Spleen (tissue), 11 donors: ENCODE measurements at regions not wholly inside any gene's neighbourhood (a gene's known extent, or its start where the extent isn't known, plus 50 kb on each side); places are given as distances from the start of the nearest gene placed in this dataset.

Experiments
- DNase-seq: peaks from one replicate; pipeline ENCODE4 v3.0.0-alpha.2; 2020
- H3K27ac ChIP-seq, 8 donors: fragments of 200-600 bp; sonication (generic) in 7 of 8; 1 replicate in 4 of 8; 2 replicates in 4 of 8; pipeline versions ENCODE4 v1.5.0 to v1.8.0; 2016 to 2021; ENCODE audit warnings: inconsistent platforms in 4 of 8, mild to moderate bottlenecking in 4 of 8, moderate library complexity in 1 of 8
- H3K27me3 ChIP-seq, 7 donors: fragments of 200-600 bp; sonication (generic) in 6 of 7; replicated peaks in 1 of 7; 1 replicate in 4 of 7; 2 replicates in 3 of 7; pipeline versions ENCODE4 v1.5.0 to v1.8.0; 2016 to 2021; ENCODE audit warnings: inconsistent platforms in 3 of 7, mild to moderate bottlenecking in 1 of 7
- H3K36me3 ChIP-seq, 6 donors: fragments of 200-600 bp; sonication (generic) in 5 of 6; 1 replicate in 4 of 6; 2 replicates in 2 of 6; pipeline versions ENCODE4 v1.5.0 to v1.8.0; 2016 to 2021; ENCODE audit warnings: inconsistent platforms in 2 of 6
- H3K4me1 ChIP-seq, 6 donors: fragments of 200-600 bp; sonication (generic) in 5 of 6; 1 replicate in 3 of 6; 2 replicates in 3 of 6; pipeline versions ENCODE4 v1.5.0 to v1.8.0; 2016 to 2021; ENCODE audit warnings: inconsistent platforms in 3 of 6
- H3K4me3 ChIP-seq, 8 donors: fragments of 200-600 bp; sonication (generic) in 7 of 8; 1 replicate in 4 of 8; 2 replicates in 4 of 8; pipeline versions ENCODE4 v1.5.0 to v1.8.0; 2016 to 2021; ENCODE audit warnings: inconsistent platforms in 4 of 8, mild to moderate bottlenecking in 4 of 8, moderate library complexity in 2 of 8
- H3K9me3 ChIP-seq, 8 donors: fragments of 200-600 bp; sonication (generic) in 7 of 8; 1 replicate in 4 of 8; 2 replicates in 4 of 8; pipeline versions ENCODE4 v1.5.0 to v1.8.0; 2016 to 2021; ENCODE audit warnings: inconsistent platforms in 4 of 8
- POLR2A ChIP-seq, 3 donors: fragments of 450-650 bp; IDR thresholded peaks; one replicate each; pipeline ENCODE4 v1.5.1; 2017; ENCODE audit warnings: antibody characterized with exemption in 3 of 3, mild to moderate bottlenecking in 1 of 3
- POLR2AphosphoS5 ChIP-seq, 3 donors: sonication (generic); formaldehyde crosslinking; IDR thresholded peaks; one replicate each; pipeline ENCODE4 v1.5.1; 2017; ENCODE audit warnings: antibody characterized with exemption in 3 of 3
- WGBS, 5 donors: extraction: QIAGEN DNeasy Blood & Tissue Kit in 3 of 5; methylation state at CpG; one replicate each; pipeline versions ENCODE4 v1.1.5 to v1.1.7; 2013 to 2018; 5-methylcytosine and 5-hydroxymethylcytosine counted together
- intact Hi-C: fragments of 100-400 bp; cut with DNase I; formaldehyde crosslinking; loops from one replicate; pipeline ENCODE4 v1.15.0; 2023; ENCODE audit warnings: low total_unique reads
- TF ChIP-seq, protein P1 (sequence below), 11 experiments: fragments of 200-600 bp in 7 of 11; fragments of 450-650 bp in 4 of 11; sonication (generic) in 4 of 11; IDR thresholded peaks in 8 of 11; conservative IDR thresholded peaks in 3 of 11; 1 replicate in 7 of 11; 2 replicates in 4 of 11; pipeline versions ENCODE4 v1.4.0 to v1.8.0; 2016 to 2021; ENCODE audit warnings: antibody characterized with exemption in 11 of 11, inconsistent platforms in 4 of 11, mild to moderate bottlenecking in 1 of 11
- donor health status: healthy with polysubstance abuse.
- donor health status: DM: no; HTN: no; CAD: no; lungs with moderate emphysema.
- donor health status: DM: no; HTN: no; CAD: no.
- donor health status: Bipolar disorder and iron deficiency.
- donor health status: healthy.
- donor health status: DM: no; HTN: no; CAD: no.
- donor health status: DM: yes; HTN: yes; CAD: no.

DNA sequence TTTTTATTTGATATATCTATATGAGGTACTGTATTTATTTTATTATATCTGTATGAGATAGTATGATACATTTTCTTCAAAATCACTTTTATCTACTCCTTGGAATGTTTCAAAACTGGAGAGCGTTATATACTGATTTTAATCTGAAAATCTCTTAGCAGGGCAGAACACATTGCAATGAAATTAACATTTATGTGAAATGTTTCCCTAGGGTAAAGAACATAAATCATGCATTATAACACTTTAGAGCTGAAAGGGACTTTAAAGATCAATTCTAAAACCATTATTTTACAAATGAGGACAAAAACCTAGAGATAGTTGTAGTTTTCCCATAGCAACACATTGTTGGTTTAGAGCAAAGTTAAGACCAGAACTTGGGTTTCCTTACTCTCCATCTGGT lies 153.7 kb downstream of the ATOH1 start:
- no peaks in the 10 kb centered on the region for H3K27me3 ChIP-seq
- H3K4me3 ChIP-seq = no peak overlapping the region
- no peak overlapping the region for H3K27ac ChIP-seq
- H3K9me3 ChIP-seq = peaks cover 0 to 30% (median 18%) of the 10 kb centered on the region in 8 donors
- intact Hi-C loops = no loop called here
- 84 to 98% (median 92%) methylated on average over 1 of the region's 1 CpG for WGBS, 5 donors
- TF ChIP-seq POLR2A (IDR thresholded peaks at IDR 0.05) (no peak), POLR2AphosphoS5 (IDR thresholded peaks at IDR 0.05) (no peak)
- TF ChIP-seq, protein P1, sequence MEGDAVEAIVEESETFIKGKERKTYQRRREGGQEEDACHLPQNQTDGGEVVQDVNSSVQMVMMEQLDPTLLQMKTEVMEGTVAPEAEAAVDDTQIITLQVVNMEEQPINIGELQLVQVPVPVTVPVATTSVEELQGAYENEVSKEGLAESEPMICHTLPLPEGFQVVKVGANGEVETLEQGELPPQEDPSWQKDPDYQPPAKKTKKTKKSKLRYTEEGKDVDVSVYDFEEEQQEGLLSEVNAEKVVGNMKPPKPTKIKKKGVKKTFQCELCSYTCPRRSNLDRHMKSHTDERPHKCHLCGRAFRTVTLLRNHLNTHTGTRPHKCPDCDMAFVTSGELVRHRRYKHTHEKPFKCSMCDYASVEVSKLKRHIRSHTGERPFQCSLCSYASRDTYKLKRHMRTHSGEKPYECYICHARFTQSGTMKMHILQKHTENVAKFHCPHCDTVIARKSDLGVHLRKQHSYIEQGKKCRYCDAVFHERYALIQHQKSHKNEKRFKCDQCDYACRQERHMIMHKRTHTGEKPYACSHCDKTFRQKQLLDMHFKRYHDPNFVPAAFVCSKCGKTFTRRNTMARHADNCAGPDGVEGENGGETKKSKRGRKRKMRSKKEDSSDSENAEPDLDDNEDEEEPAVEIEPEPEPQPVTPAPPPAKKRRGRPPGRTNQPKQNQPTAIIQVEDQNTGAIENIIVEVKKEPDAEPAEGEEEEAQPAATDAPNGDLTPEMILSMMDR (IDR thresholded peaks at IDR 0.05 in 8 of 11, conservative IDR thresholded peaks at IDR 0.05 in 3 of 11) = no peak
- H3K36me3 ChIP-seq = no peaks in the 10 kb centered on the region
- no peak for DNase-seq
- no peaks in the 10 kb centered on the region for H3K4me1 ChIP-seq

DNA sequence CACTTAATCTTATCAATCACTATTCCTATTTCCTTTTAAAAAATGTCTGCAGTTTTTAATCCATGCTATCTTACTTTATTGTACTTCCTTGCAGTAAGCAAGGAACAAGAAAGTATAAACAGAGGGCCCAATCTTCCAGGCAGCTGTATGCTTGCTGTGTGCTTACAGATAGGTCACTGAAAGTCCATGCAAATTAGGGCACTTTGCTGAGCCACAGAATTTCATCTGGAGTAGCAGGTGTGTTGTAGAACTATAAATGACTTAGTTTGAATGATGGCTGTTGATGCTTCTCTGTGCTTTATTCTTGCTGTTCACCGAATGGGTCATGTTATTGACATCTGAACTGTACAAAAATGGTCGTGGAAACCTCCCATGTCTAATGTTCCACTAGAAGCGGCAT lies 154.6 kb downstream of the ATOH1 start:
- WGBS, 5 donors = 63 to 80% (median 70%) methylated on average over 3 of the region's 3 CpGs
- no peak for TF ChIP-seq POLR2A (IDR thresholded peaks at IDR 0.05)
- TF ChIP-seq, protein P1 (IDR thresholded peaks at IDR 0.05 in 8 of 11, conservative IDR thresholded peaks at IDR 0.05 in 3 of 11) = no peak
- TF ChIP-seq POLR2AphosphoS5 (IDR thresholded peaks at IDR 0.05) = no peak
- no peaks in the 10 kb centered on the region for H3K27me3 ChIP-seq
- intact Hi-C loops = no loop called here
- no peak overlapping the region for H3K4me3 ChIP-seq
- no peak for DNase-seq
- no peaks in the 10 kb centered on the region for H3K4me1 ChIP-seq
- no peak overlapping the region for H3K27ac ChIP-seq
- peaks cover 0 to 22% (median 11%) of the 10 kb centered on the region in 8 donors for H3K9me3 ChIP-seq
- H3K36me3 ChIP-seq = no peaks in the 10 kb centered on the region

DNA sequence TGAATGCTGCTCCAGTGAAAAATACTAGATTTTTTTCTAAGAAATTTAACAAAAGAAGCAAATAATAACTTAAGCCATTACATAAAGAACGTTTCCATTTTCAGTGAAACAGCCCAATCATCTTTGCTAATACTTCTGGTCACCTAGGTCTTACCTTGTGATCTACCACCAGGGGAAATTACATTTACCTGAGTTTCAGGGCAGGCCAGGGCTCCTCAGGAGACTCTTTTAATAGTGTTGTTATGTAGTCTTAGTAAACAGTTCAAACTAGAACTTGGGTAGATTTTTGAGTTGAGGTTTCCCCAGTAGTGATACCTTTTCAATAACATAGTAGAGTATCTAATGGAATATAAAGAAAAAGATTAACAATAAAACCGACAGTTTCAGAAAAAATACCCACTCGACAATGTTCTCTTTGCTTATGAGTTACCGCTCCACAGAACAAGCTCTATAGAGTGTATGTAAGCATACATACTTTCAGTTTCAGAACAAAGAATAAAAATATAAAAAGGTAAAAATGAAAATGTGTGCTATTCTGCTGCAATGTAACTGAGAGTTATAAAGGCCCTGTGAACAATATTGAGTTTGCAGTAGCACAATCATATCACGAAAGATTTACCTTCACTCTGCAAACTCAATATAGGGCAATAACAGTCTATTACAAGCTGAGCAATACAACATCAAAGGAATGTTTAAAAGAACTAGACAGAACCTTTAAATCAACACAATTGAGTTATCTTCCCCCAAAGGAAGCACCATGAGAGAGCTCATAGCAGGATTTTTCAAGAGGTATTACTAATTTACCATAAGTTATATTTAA lies 165.8 kb downstream of the ATOH1 start:
- Histone ChIP-seq H3K4me1 (no peaks in the 10 kb centered on the region), H3K27ac (no peak overlapping the region), H3K36me3 (no peaks in the 10 kb centered on the region), H3K4me3 (no peak overlapping the region), H3K9me3 (no peaks in the 10 kb centered on the region), H3K27me3 (no peaks in the 10 kb centered on the region)
- WGBS, 5 donors = 80 to 89% (median 84%) methylated on average over 5 of the region's 5 CpGs
- TF ChIP-seq POLR2A (IDR thresholded peaks at IDR 0.05) = no peak
- TF ChIP-seq POLR2AphosphoS5 (IDR thresholded peaks at IDR 0.05) = no peak
- TF ChIP-seq, protein P1 (IDR thresholded peaks at IDR 0.05 in 8 of 11, conservative IDR thresholded peaks at IDR 0.05 in 3 of 11) = no peak
- no peak for DNase-seq
- intact Hi-C loops = no loop called here

DNA sequence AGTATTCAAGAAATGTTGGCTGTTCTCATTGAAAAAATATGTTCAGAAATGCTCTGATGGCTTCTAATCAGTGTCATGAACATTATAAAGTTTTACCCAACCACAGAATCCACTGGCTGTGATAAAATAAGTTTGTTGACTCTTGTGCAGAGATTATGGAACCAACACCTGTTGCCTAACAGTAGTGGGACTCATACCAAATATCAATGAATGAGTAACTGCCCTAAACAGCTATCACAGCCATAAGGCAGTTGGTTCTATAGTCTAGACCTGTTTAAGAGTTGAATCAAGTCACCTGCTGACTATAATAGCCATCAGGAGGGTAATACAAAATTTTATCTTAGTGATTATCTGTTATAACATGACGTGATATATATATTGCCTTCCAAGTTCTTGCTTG lies 168.3 kb downstream of the ATOH1 start:
- no peaks in the 10 kb centered on the region for H3K27me3 ChIP-seq

More for the DNA sequence above, 168.3 kb downstream of the ATOH1 start:
- no peaks in the 10 kb centered on the region for H3K4me1 ChIP-seq
- intact Hi-C loops = no loop called here
- no peaks in the 10 kb centered on the region for H3K9me3 ChIP-seq
- no peaks in the 10 kb centered on the region for H3K36me3 ChIP-seq
- no peak overlapping the region for H3K4me3 ChIP-seq
- H3K27ac ChIP-seq = no peak overlapping the region
- TF ChIP-seq, protein P1 (IDR thresholded peaks at IDR 0.05 in 8 of 11, conservative IDR thresholded peaks at IDR 0.05 in 3 of 11) = no peak
- TF ChIP-seq POLR2A (IDR thresholded peaks at IDR 0.05) (no peak), POLR2AphosphoS5 (IDR thresholded peaks at IDR 0.05) (no peak)
- WGBS, 5 donors = 77 to 94% (median 83%) methylated on average over 1 of the region's 1 CpG
- DNase-seq = no peak
